Cardiac muscle cell (in vitro differentiated cells and primary cell): ENCODE measurements at regions not wholly inside any gene's neighbourhood (a gene's known extent, or its start where the extent isn't known, plus 50 kb on each side); places are given as distances from the start of the nearest gene placed in this dataset.
A peak's percentile ranks its signal among the peaks of the same experiment; 100 is the strongest.

Source experiments
- DNase-seq, 2 donors: peaks; one replicate each; pipeline versions ENCODE4 v3.0.0 to v3.0.0-alpha.2; 2010 to 2017; ENCODE audit warnings: low read depth in 1 of 2, low spot score in 1 of 2
- H3K27ac ChIP-seq: fragments of 200-600 bp; sonication (generic); 2 replicates; pipeline ENCODE4 v1.5.1; 2016
- H3K27me3 ChIP-seq: fragments of 200-600 bp; sonication (generic); 2 replicates; pipeline ENCODE4 v1.6.0; 2016; ENCODE audit warnings: control low read depth
- H3K36me3 ChIP-seq: fragments of 200-600 bp; sonication (generic); 2 replicates; pipeline ENCODE4 v1.5.1; 2016; ENCODE audit warnings: control low read depth
- H3K4me1 ChIP-seq: fragments of 200-600 bp; sonication (generic); 2 replicates; pipeline ENCODE4 v1.8.1; 2017; ENCODE audit warnings: low read depth, mild to moderate bottlenecking, mixed run types
- H3K4me3 ChIP-seq: fragments of 200-600 bp; sonication (generic); 2 replicates; pipeline ENCODE4 v1.5.1; 2016; ENCODE audit warnings: mild to moderate bottlenecking
- H3K9me3 ChIP-seq: fragments of 200-600 bp; sonication (generic); 2 replicates; pipeline ENCODE4 v1.5.1; 2017; ENCODE audit warnings: low read depth, mild to moderate bottlenecking, control low read depth
- TF ChIP-seq, protein P1 (sequence below): IDR thresholded peaks from 2 replicates; pipeline ENCODE4 v1.5.1; 2012; ENCODE audit warnings: low read depth, mild to moderate bottlenecking, low read length

DNA sequence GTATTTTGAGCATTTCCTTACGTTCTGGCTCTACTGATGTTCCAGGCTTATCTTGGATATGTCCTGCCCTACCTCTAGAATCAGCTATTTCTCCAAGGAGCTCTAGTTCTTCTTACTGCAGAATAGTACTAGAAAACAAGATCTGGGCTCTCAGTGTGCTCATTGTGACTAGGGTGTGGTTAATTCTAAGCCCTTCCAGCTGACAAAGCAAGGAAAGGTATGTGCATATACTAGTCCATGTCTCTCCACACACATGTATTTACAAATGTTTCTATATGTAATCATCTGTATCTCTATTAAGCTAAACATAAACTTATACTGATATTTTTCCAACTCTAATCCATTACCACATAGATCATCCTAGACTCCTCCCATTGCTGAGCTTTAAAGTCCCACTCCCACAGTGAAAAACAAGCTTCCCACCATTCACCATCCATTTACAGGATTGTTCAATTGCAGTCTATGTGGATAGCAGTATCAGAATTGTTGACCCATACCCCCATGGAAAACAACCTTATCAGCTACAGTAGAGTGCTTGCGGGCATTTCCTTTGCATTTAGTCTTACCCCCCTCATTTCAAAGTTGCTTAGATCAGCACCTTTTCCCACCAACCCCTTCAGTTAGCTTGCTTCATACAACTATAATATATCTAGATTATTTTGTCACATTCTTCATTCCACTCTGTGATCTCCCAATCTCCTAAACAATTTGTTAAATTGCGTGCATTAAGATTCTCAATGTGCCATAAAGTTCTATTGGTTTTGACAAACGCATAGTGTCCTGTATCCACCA lies 194.5 kb downstream of the SOX9 start:
- Histone ChIP-seq H3K4me1 (no peaks in the 10 kb centered on the region), H3K27ac (no peak overlapping the region), H3K4me3 (no peak overlapping the region), H3K36me3 (no peaks in the 10 kb centered on the region), H3K9me3 (no peaks in the 10 kb centered on the region), H3K27me3 (no peaks in the 10 kb centered on the region)
- DNase-seq: no peak
- TF ChIP-seq, protein P1, sequence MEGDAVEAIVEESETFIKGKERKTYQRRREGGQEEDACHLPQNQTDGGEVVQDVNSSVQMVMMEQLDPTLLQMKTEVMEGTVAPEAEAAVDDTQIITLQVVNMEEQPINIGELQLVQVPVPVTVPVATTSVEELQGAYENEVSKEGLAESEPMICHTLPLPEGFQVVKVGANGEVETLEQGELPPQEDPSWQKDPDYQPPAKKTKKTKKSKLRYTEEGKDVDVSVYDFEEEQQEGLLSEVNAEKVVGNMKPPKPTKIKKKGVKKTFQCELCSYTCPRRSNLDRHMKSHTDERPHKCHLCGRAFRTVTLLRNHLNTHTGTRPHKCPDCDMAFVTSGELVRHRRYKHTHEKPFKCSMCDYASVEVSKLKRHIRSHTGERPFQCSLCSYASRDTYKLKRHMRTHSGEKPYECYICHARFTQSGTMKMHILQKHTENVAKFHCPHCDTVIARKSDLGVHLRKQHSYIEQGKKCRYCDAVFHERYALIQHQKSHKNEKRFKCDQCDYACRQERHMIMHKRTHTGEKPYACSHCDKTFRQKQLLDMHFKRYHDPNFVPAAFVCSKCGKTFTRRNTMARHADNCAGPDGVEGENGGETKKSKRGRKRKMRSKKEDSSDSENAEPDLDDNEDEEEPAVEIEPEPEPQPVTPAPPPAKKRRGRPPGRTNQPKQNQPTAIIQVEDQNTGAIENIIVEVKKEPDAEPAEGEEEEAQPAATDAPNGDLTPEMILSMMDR: no peak

DNA sequence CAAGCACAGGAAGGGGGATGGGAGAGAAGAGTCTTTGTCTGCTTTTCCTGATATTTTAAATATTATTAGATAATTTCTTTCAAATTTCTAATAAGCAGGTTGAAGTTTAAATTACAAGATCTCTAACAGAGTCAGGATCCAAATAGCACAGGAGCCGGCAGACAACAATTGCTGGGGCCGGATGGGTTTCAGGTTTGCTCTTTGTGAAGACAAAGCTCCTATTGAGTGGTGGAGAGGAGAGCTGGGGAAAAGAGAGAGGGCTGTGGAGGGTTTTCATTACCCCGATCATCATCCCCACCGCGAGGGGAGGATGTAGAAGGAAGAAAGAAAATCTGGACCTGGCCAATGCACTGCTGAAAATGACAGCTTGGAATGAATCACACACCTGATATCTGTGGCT lies 197.3 kb downstream of the SOX9 start:
- no peaks in the 10 kb centered on the region for H3K4me1 ChIP-seq
- H3K27me3 ChIP-seq: no peaks in the 10 kb centered on the region
- TF ChIP-seq, protein P1: no peak
- no peaks in the 10 kb centered on the region for H3K36me3 ChIP-seq
- no peaks in the 10 kb centered on the region for H3K9me3 ChIP-seq
- H3K27ac ChIP-seq: no peak overlapping the region
- H3K4me3 ChIP-seq: no peak overlapping the region
- DNase-seq: no peak

DNA sequence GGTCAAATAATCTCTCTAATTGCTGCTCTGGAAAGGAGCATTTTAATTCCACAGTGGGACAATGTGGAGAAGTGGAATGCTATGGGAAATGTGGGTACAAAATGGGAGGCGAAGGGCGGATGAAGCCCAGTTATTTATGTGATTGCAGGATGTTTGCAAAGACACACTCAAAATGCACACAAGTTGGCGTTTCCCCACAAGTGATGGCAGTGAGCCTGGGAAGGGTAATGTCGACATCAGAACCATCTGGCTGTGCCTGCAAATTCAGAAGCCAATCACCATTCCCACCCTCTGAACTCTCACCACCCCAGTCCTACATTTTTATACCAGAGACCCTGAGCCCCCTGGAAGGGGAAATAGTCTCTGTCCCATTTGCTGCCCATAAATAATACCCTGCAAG lies 201.1 kb downstream of the SOX9 start:
- Histone ChIP-seq H3K4me1 (no peaks in the 10 kb centered on the region), H3K27me3 (peaks cover 6% of the 10 kb centered on the region), H3K9me3 (no peaks in the 10 kb centered on the region), H3K36me3 (no peaks in the 10 kb centered on the region), H3K4me3 (no peak overlapping the region), H3K27ac (no peak overlapping the region)
- no peak for DNase-seq
- TF ChIP-seq, protein P1: no peak

DNA sequence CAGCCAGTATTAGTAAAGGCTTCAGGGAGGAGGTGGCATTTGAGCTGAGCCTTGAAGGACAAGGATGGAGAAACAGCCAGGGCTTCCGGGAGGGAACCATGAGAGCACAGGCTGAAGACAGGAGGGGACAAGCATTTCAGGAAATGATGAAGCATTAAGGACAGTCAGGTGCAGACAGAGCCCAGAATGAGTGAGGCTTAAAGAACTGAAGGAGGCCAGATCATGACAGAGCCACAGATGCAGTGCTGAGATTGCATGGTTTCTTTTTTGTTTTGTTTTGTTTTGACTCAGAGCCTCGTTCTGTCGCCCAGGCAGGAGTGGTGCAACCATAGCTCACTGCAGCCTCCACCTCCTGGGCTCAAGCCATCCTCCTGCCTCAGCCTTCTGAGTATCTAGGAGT lies 211.5 kb downstream of the SOX9 start:
- DNase-seq: no peak
- TF ChIP-seq, protein P1: no peak
- no peak overlapping the region for H3K4me3 ChIP-seq
- no peaks in the 10 kb centered on the region for H3K4me1 ChIP-seq
- no peaks in the 10 kb centered on the region for H3K27me3 ChIP-seq
- no peaks in the 10 kb centered on the region for H3K36me3 ChIP-seq
- H3K27ac ChIP-seq: no peak overlapping the region
- no peaks in the 10 kb centered on the region for H3K9me3 ChIP-seq

DNA sequence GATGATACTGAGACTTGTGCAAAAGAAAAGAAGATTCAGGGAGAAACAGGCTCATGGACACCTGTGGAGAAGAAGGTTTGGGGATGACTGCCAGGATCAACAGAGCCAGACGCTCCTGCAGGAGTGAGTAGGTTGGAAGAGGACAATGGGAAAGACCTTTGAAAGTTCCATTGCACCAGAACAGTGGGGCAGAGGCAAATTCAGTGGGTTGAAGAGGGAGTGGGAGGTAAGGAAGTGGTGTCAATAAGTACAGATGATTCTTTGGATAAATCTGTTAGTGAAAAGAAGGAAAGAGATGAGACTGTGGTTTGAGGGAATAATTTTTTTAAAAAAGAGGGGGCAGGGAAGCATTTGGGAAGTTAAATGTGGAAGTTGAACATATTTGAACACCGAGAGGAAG lies 212.8 kb downstream of the SOX9 start:
- TF ChIP-seq, protein P1: no peak
- Histone ChIP-seq H3K27me3 (no peaks in the 10 kb centered on the region), H3K4me1 (no peaks in the 10 kb centered on the region), H3K9me3 (no peaks in the 10 kb centered on the region), H3K4me3 (no peak overlapping the region), H3K27ac (no peak overlapping the region), H3K36me3 (no peaks in the 10 kb centered on the region)
- DNase-seq: no peak

DNA sequence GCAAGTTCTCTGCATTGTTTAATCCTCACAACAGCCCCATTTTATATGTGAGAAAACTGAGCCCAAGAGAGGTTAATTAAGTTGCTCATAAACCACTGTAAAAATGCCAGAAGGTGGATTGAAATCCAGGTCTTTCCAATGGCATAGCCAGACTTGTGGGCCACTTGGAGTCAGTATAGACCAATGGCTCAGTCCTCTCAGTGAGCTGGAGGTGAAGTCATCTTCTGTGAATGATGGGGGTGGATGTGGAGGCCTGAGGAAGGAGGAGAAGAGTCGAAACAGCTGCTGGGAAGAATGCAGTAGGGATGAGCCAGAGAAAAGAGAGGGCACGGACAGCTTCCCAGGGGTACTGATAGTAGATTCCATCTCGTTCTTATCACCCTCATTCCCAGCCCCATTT lies 213.4 kb downstream of the SOX9 start:
- TF ChIP-seq, protein P1: no peak
- H3K36me3 ChIP-seq: no peaks in the 10 kb centered on the region
- no peak overlapping the region for H3K27ac ChIP-seq
- peak in 1 of 2 donors; percentile 33 for DNase-seq
- H3K9me3 ChIP-seq: no peaks in the 10 kb centered on the region
- no peaks in the 10 kb centered on the region for H3K4me1 ChIP-seq
- H3K4me3 ChIP-seq: no peak overlapping the region
- no peaks in the 10 kb centered on the region for H3K27me3 ChIP-seq
